H1 (cell line): ENCODE measurements at regions not wholly inside any gene's neighbourhood (a gene's known extent, or its start where the extent isn't known, plus 50 kb on each side); places are given as distances from the start of the nearest gene placed in this dataset.

Source experiments
- CREB1 ChIP-seq: IDR thresholded peaks from 2 replicates; pipeline ENCODE4 v1.6.1; 2012; ENCODE audit warnings: inconsistent platforms
- CTCF ChIP-seq, 3 experiments: IDR thresholded peaks; 1 replicate in 2 of 3; 2 replicates in 1 of 3; pipeline versions ENCODE4 v1.5.1 to v1.6.1; 2011; ENCODE audit warnings: low read length in 3 of 3, mild to moderate bottlenecking in 3 of 3, inconsistent platforms in 2 of 3, low read depth in 1 of 3, moderate library complexity in 1 of 3; ENCODE audit not compliant: insufficient read depth in 1 of 3; ENCODE audit errors: control extremely low read depth in 1 of 3
- JUN ChIP-seq: IDR thresholded peaks from 2 replicates; pipeline ENCODE4 v1.6.1; 2011; ENCODE audit warnings: low read depth, mild to moderate bottlenecking, improper control_type of control experiment, low read length
- POLR2A ChIP-seq, 2 experiments: IDR thresholded peaks; 1 replicate in 1 of 2; 2 replicates in 1 of 2; pipeline ENCODE4 v1.6.1; 2011; ENCODE audit warnings: low read depth in 2 of 2, low read length in 2 of 2, mild to moderate bottlenecking in 2 of 2; ENCODE audit errors: control extremely low read depth in 1 of 2
- POLR2AphosphoS5 ChIP-seq: IDR thresholded peaks from 2 replicates; pipeline ENCODE4 v1.6.1; 2011; ENCODE audit warnings: low read depth, low read length
- SIN3A ChIP-seq, 2 experiments: IDR thresholded peaks in 1 of 2; conservative IDR thresholded peaks in 1 of 2; 2 replicates each; pipeline ENCODE4 v1.6.1; 2011 to 2012; ENCODE audit warnings: low read length in 2 of 2, improper control_type of control experiment in 1 of 2, low read depth in 1 of 2, mild to moderate bottlenecking in 1 of 2
- YY1 ChIP-seq: IDR thresholded peaks from 2 replicates; pipeline ENCODE4 v1.6.1; 2011; ENCODE audit warnings: low read depth, mild to moderate bottlenecking, low read length

- TF ChIP-seq YY1 (no peak), SIN3A (conservative IDR thresholded peaks at IDR 0.05 in 1 of 2, IDR thresholded peaks at IDR 0.05 in 1 of 2; ENCODE audit: low read depth in 1 of 2, low read length in 2 of 2) (no peak), CTCF (IDR thresholded peaks at IDR 0.05; ENCODE audit: control extremely low read depth in 1 of 3, insufficient read depth in 1 of 3, low read depth in 1 of 3, low read length in 3 of 3) (no peak), POLR2A (IDR thresholded peaks at IDR 0.05; ENCODE audit: control extremely low read depth in 1 of 2, low read depth in 2 of 2, low read length in 2 of 2) (no peak), JUN (no peak), POLR2AphosphoS5 (no peak), CREB1 (no peak)
Observed at GRCh38 chr7:91789558-91789957, 90.9 kb downstream of the MTERF1 start.
